ENCODE measurements at regions not wholly inside any gene's neighbourhood (a gene's known extent, or its start where the extent isn't known, plus 50 kb on each side); places are given as distances from the start of the nearest gene placed in this dataset.
A peak's percentile ranks its signal among the peaks of the same experiment; 100 is the strongest.

DNA sequence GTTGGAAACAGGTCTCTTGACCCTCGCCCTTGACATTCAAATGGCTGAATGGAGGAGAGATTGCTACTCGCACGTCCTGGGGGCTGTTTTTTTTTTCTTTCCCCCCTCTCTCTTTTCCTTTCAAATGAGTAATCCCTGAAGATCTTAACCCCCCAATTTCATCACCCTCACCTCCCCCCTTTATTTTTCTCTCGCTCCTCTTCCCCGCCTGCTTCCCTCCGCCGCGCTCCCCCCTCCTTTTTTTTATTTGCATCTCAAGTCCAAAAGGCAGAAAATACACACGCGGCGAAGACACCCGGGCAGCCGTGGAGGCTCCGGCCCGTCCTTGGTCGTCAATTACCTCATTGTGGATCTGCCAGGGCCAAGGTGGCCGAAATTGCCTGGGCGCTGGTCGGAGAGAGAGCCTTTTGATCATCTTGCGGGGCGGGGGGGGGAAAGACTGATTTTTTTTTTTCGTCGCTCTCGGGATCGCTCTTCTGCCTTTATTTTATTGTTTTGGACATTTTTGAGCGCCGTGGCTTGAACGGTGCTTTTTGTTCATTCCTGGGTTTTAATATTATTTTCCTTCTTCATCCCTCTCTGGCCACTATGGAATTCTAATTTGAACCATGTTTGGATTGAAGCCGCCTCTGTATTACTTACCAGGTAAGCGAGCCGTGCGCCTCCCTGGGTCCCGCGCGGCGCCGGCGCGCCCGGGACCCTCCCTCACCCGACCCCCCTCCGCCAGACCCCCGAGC lies 57.2 kb upstream of the GSE1 start:
- intact Hi-C loops (cut with micrococcal nuclease; ENCODE audit: unreplicated experiment) (loop anchor here (2.0 kb wide), 2 partner anchors 55 to 115 kb away; no protein-coding TSS in a partner anchor), in situ Hi-C loops (cut with HindIII; ENCODE audit: extremely low pct_ligation_motif_present, low pct_unique_long_range_greater_than_20kb) (loop anchor here (5.0 kb wide), 1 partner anchor 114 kb away; no protein-coding TSS in a partner anchor)
- POLR2A ChIA-PET, result interaction anchor here (1.0 to 7.4 kb wide), 11 partner anchors 17 to 64 kb away, joined by 5 to 145 read pairs (median 23); partner anchors contain the start of gene GSE1
- Histone ChIP-seq H3K9me3 (ENCODE audit: low read length) (no peaks in the 10 kb centered on the region), H3K36me3 (replicated peaks in 1 of 2; ENCODE audit: control insufficient read depth in 1 of 2, insufficient read depth in 2 of 2, low read length in 2 of 2) (no peaks in the 10 kb centered on the region), H3K27me3 (ENCODE audit: control insufficient read depth in 1 of 2, insufficient read depth in 2 of 2, low read length in 2 of 2) (no peaks in the 10 kb centered on the region), H3K9ac (ENCODE audit: insufficient read depth, low read depth, low read length) (peak overlapping the region; percentile 76), H3K27ac (ENCODE audit: extremely low read length, insufficient read depth, low read length) (peak overlapping the region; percentile 73), H3K4me1 (ENCODE audit: insufficient read depth, low read length) (peaks cover 67% of the 10 kb centered on the region), H2AFZ (ENCODE audit: low read length) (no peak overlapping the region), H3K4me3 (replicated peaks in 1 of 3; ENCODE audit: insufficient read depth in 1 of 3, low read depth in 2 of 3, low read length in 3 of 3) (peak overlapping the region; percentile 75 to 82 (median 78)), H4K20me1 (ENCODE audit: insufficient read depth, low read length) (peaks cover 25% of the 10 kb centered on the region; the same call in 1 of the 2 replicates), H3K4me2 (ENCODE audit: low read depth, low read length) (peak overlapping the region; percentile 86), H3K79me2 (ENCODE audit: insufficient read depth, low read length) (peaks cover 45% of the 10 kb centered on the region)
- no peak for DNase-seq (ENCODE audit: low spot score)
- no peak for ATAC-seq
- FAIRE-seq, result no peak
- CTCF ChIA-PET (ENCODE audit: low intra/inter-chr PET ratio, low total read pairs), result no interaction called here
- BruUV-seq (replicated peaks), result no TSS peak
- WGBS (ENCODE audit: low lambda C conversion rate), result under 1% methylated on average over 43 of the region's 43 CpGs
- TF ChIP-seq CREB1 (IDR thresholded peaks at IDR 0.05), result no peak
- TF ChIP-seq CREB1 (CRISPR knock-in tag; IDR thresholded peaks at IDR 0.05), result peak; percentile 35; the same call in 1 of the 2 replicates
- TF ChIP-seq SOX6 (IDR thresholded peaks at IDR 0.05), result no peak
- TF ChIP-seq SOX6 (CRISPR knock-in tag; IDR thresholded peaks at IDR 0.05), result no peak
- 0 out of 2 replicates have a peak, but pooled peaks have one; percentile 36 for TF ChIP-seq POLR2AphosphoS5 (IDR thresholded peaks at IDR 0.05; ENCODE audit: low read depth, low read length)
- TF ChIP-seq STAG1 (CRISPR knock-in tag; IDR thresholded peaks at IDR 0.05), result 0 out of 2 replicates have a peak, but pooled peaks have one; percentile 2
- peak; percentile 70; the same call in 1 of the 2 replicates for TF ChIP-seq NCOR1 (IDR thresholded peaks at IDR 0.05; ENCODE audit: borderline replicate concordance, low read length)
- no peak for TF ChIP-seq PLRG1 (conservative IDR thresholded peaks at IDR 0.05)
- TF ChIP-seq DMAP1 (CRISPR knock-in tag; IDR thresholded peaks at IDR 0.05), result 0 out of 2 replicates have a peak, but pooled peaks have one; percentile 23
- TF ChIP-seq SP4 (CRISPR knock-in tag; IDR thresholded peaks at IDR 0.05), result peak; percentile 31; the same call in 1 of the 2 replicates
- TF ChIP-seq RARA (CRISPR knock-in tag; IDR thresholded peaks at IDR 0.05), result 0 out of 2 replicates have a peak, but pooled peaks have one; percentile 22
- TF ChIP-seq SIN3A (IDR thresholded peaks at IDR 0.05; ENCODE audit: borderline replicate concordance, low read depth, low read length), result peak; percentile 6; the same call in 1 of the 2 replicates
- no peak for TF ChIP-seq ZNF75D (CRISPR knock-in tag; IDR thresholded peaks at IDR 0.05; ENCODE audit: borderline replicate concordance)
- TF ChIP-seq HDAC1 (CRISPR knock-in tag; IDR thresholded peaks at IDR 0.05), result 0 out of 2 replicates have a peak, but pooled peaks have one; percentile 32
- TF ChIP-seq NR3C1 (CRISPR knock-in tag; IDR thresholded peaks at IDR 0.05), result no peak
- TF ChIP-seq ZNF563 (CRISPR knock-in tag; IDR thresholded peaks at IDR 0.05), result peak; percentile 55; the same call in 1 of the 2 replicates
- TF ChIP-seq CREM (IDR thresholded peaks at IDR 0.05), result peak; percentile 31; the same call in 1 of the 2 replicates
- no peak for TF ChIP-seq CREM (CRISPR knock-in tag; IDR thresholded peaks at IDR 0.05)
- no peak for TF ChIP-seq DR1 (CRISPR knock-in tag; IDR thresholded peaks at IDR 0.05)
- 0 out of 2 replicates have a peak, but pooled peaks have one; percentile 6 for TF ChIP-seq MYC (CRISPR knock-in tag; IDR thresholded peaks at IDR 0.05; ENCODE audit: borderline replicate concordance)
